OCI-LY7 (cell line): ENCODE measurements at regions not wholly inside any gene's neighbourhood (a gene's known extent, or its start where the extent isn't known, plus 50 kb on each side); places are given as distances from the start of the nearest gene placed in this dataset.

Experiments used
- BruUV-seq: library from RNA; stranded (reverse); fragments of 400-500 nt; replicated peaks from 2 replicates; lab custom pipeline; 2021; lab: Mats Ljungman, UMichigan
- CTCF ChIA-PET: fragments of 300-600 bp; sonication (Branson Sonifier 250); formaldehyde crosslinking; loops from one replicate; lab custom pipeline; 2022; ENCODE audit warnings: antibody characterized with exemption; ENCODE audit not compliant: unreplicated experiment; lab: Charles Lee
- POLR2A ChIA-PET: fragments of 300-600 bp; sonication (Branson Sonifier 250); formaldehyde crosslinking; loops from one replicate; lab custom pipeline; 2022; ENCODE audit warnings: antibody characterized with exemption; lab: Charles Lee
- DNase-seq: peaks from one replicate; pipeline ENCODE4 v3.0.0-alpha.2; 2015; ENCODE audit warnings: low spot score
- H2AFZ ChIP-seq: fragments of 200-600 bp; sonication (generic), shearing (Covaris generic); 2 replicates; pipeline ENCODE4 v1.6.1; 2014; ENCODE audit warnings: mild to moderate bottlenecking, antibody characterized with exemption, low read length, moderate library complexity
- H3K27ac ChIP-seq: fragments of 200-600 bp; sonication (generic); 2 replicates; pipeline ENCODE4 v1.5.1; 2014; ENCODE audit warnings: mixed run types, low read depth, mild to moderate bottlenecking, moderate library complexity, low read length, inconsistent platforms; ENCODE audit not compliant: poor library complexity, severe bottlenecking
- H3K36me3 ChIP-seq: fragments of 200-600 bp; sonication (generic); 2 replicates; pipeline ENCODE4 v1.6.1; 2014; ENCODE audit warnings: mild to moderate bottlenecking, antibody characterized with exemption, low read length, moderate library complexity, mixed read lengths; ENCODE audit not compliant: insufficient read depth
- H3K4me1 ChIP-seq: fragments of 200-600 bp; sonication (generic); 2 replicates; pipeline ENCODE4 v1.5.1; 2014; ENCODE audit warnings: mild to moderate bottlenecking, low read length; ENCODE audit not compliant: insufficient read depth, poor library complexity, severe bottlenecking
- H3K4me2 ChIP-seq: fragments of 200-600 bp; sonication (generic); 2 replicates; pipeline ENCODE4 v1.6.1; 2014; ENCODE audit warnings: mild to moderate bottlenecking, low read length
- H3K4me3 ChIP-seq: fragments of 200-600 bp; sonication (generic); 2 replicates; pipeline ENCODE4 v1.5.1; 2014; ENCODE audit warnings: mild to moderate bottlenecking, low read depth, low read length; ENCODE audit not compliant: poor library complexity, severe bottlenecking
- H3K79me2 ChIP-seq: fragments of 200-600 bp; sonication (generic); 2 replicates; pipeline ENCODE4 v1.6.1; 2016; ENCODE audit warnings: low read depth, mild to moderate bottlenecking, low read length, moderate library complexity, mixed read lengths; ENCODE audit not compliant: insufficient read depth
- H3K9me2 ChIP-seq: fragments of 200-600 bp; sonication (generic); 2 replicates; pipeline ENCODE4 v1.6.1; 2016; ENCODE audit warnings: mild to moderate bottlenecking, low read length, mixed read lengths; ENCODE audit not compliant: insufficient read depth
- H3K9me3 ChIP-seq: fragments of 200-600 bp; sonication (generic); 2 replicates; pipeline ENCODE4 v1.6.1; 2014; ENCODE audit warnings: mild to moderate bottlenecking, mixed run types, low read length, mixed read lengths
- H4K20me1 ChIP-seq: fragments of 200-600 bp; sonication (generic); 2 replicates; pipeline ENCODE4 v1.6.1; 2014; ENCODE audit warnings: mild to moderate bottlenecking, antibody characterized with exemption, low read length, moderate library complexity, mixed read lengths; ENCODE audit not compliant: insufficient read depth
- CTCF ChIP-seq: fragments of 200-600 bp; sonication (generic); conservative IDR thresholded peaks from 2 replicates; pipeline ENCODE4 v1.5.1; 2014; ENCODE audit warnings: mild to moderate bottlenecking, antibody characterized with exemption, low read length, moderate library complexity, mixed read lengths
- EZH2phosphoT487 ChIP-seq: fragments of 200-600 bp; sonication (generic); IDR thresholded peaks from 2 replicates; pipeline ENCODE4 v1.6.1; 2018; ENCODE audit warnings: low read depth, borderline replicate concordance, mild to moderate bottlenecking, mixed run types, antibody characterized with exemption, low read length, moderate library complexity, mixed read lengths
- intact Hi-C: fragments of 100-400 bp; cut with micrococcal nuclease; formaldehyde crosslinking; loops from one replicate; pipeline ENCODE4 v1.10.0; 2022; ENCODE audit not compliant: unreplicated experiment

DNA sequence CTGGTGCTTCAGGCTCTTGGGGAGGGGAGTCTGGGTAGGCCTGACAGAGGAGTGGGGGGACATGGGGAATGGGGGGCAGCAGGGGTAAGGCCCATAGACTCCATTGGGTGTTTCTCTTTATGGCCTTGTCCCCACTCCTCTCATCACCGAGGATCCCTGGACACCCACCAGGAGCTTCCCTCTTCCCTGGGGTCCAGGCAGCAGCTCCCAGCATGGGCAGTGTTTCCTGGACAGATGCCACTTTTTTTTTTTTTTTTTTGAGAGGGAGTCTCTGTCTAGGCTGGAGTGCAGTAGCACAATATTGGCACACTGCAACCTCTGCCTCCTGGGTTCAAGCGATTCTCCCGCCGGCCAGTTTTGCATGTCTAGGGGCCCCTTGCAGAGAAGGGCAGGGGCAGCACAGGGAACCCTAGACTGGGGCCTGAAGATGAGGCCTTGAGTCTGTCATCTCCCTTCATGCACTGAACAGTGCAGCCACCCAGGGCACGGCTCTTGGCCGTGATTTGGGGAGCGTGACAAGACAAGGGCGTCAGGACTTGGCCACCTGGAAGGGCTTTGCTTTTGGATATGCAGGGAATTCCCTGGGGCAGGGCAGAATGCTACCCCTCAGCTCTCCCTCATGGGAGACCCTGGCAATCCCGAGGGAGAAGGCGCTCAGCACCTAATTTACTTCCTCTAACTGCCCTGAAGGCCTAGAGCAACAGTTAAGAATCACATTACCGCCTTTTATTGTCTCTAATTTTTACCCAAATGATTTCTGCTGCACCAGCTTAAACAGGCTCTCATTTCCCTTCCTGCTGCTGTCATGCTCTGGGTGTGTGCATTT, 213.9 kb upstream of the ZNF536 start:
- Histone ChIP-seq H3K4me1 (peaks cover 13% of the 10 kb centered on the region), H3K4me2 (no peak overlapping the region), H3K9me2 (no peaks in the 10 kb centered on the region), H4K20me1 (no peaks in the 10 kb centered on the region), H3K9me3 (no peaks in the 10 kb centered on the region), H3K4me3 (no peak overlapping the region), H3K36me3 (no peaks in the 10 kb centered on the region), H3K79me2 (no peaks in the 10 kb centered on the region), H2AFZ (no peak overlapping the region), H3K27ac (no peak overlapping the region)
- TF ChIP-seq EZH2phosphoT487 (no peak), CTCF (no peak)
- CTCF ChIA-PET: no interaction called here
- POLR2A ChIA-PET: interaction anchor here (0.6 kb wide), 1 partner anchor 126 kb away, joined by 3 read pairs; no protein-coding TSS in a partner anchor
- BruUV-seq: no TSS peak
- no peak for DNase-seq
- intact Hi-C loops: no loop called here

DNA sequence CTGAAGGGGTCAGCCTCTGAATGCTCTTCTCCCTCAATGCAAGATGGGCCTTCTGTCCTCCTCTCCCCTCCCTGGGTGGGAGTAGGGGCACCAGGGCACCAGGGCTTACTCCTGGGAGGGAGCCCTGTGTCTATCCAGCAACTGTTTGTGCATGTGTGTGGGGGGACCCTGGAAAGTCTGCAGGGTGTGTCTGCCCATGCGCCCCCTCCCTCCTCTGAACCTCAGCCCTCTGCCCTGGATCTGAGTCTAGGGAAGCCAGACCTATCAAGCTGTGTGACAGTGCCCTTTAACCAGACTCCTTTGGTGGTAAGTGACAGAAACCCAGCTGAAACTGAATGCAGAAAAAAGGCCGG, 213.3 kb upstream of the ZNF536 start:
- H2AFZ ChIP-seq: no peak overlapping the region
- CTCF ChIA-PET: no interaction called here
- no peaks in the 10 kb centered on the region for H3K9me2 ChIP-seq
- DNase-seq: no peak
- H3K4me1 ChIP-seq: peaks cover 7% of the 10 kb centered on the region
- H4K20me1 ChIP-seq: no peaks in the 10 kb centered on the region
- no peaks in the 10 kb centered on the region for H3K36me3 ChIP-seq
- no peaks in the 10 kb centered on the region for H3K9me3 ChIP-seq
- H3K4me2 ChIP-seq: no peak overlapping the region
- no TSS peak for BruUV-seq
- intact Hi-C loops: no loop called here
- H3K27ac ChIP-seq: no peak overlapping the region
- no peak overlapping the region for H3K4me3 ChIP-seq
- no peaks in the 10 kb centered on the region for H3K79me2 ChIP-seq
- POLR2A ChIA-PET: no interaction called here
- TF ChIP-seq EZH2phosphoT487: no peak
- no peak for TF ChIP-seq CTCF

- H3K4me3 ChIP-seq: no peak overlapping the region
Observed at GRCh38 chr19:30159636-30160035, 212.5 kb upstream of the ZNF536 start.

More at GRCh38 chr19:30159636-30160035, 212.5 kb upstream of the ZNF536 start:
- Histone ChIP-seq H4K20me1 (no peaks in the 10 kb centered on the region), H3K4me2 (no peak overlapping the region), H3K9me3 (no peaks in the 10 kb centered on the region), H2AFZ (no peak overlapping the region), H3K27ac (no peak overlapping the region), H3K4me1 (no peaks in the 10 kb centered on the region), H3K79me2 (no peaks in the 10 kb centered on the region), H3K36me3 (no peaks in the 10 kb centered on the region), H3K9me2 (no peaks in the 10 kb centered on the region)
- ChIA-PET CTCF (no interaction called here), POLR2A (no interaction called here)
- BruUV-seq: no TSS peak
- no peak for TF ChIP-seq EZH2phosphoT487
- no peak for TF ChIP-seq CTCF
- DNase-seq: no peak
- intact Hi-C loops: no loop called here
